Stomach (tissue), 8 donors: ENCODE measurements at regions not wholly inside any gene's neighbourhood (a gene's known extent, or its start where the extent isn't known, plus 50 kb on each side); places are given as distances from the start of the nearest gene placed in this dataset.

ENCODE experiments used
- DNase-seq, 2 donors: peaks; one replicate each; pipeline versions ENCODE4 v3.0.0 to v3.0.0-alpha.2; 2013 to 2019
- H3K27ac ChIP-seq, 5 donors: fragments of 200-600 bp in 4 of 5; sonication (generic) in 4 of 5; one replicate each; pipeline ENCODE4 v1.5.1; 2013 to 2019; ENCODE audit warnings: mild to moderate bottlenecking in 1 of 5, moderate library complexity in 1 of 5
- H3K27me3 ChIP-seq, 3 donors: fragments of 200-600 bp; sonication (generic); one replicate each; pipeline ENCODE4 v1.5.1; 2017 to 2019; ENCODE audit warnings: mixed run types in 1 of 3
- H3K36me3 ChIP-seq, 4 donors: fragments of 200-600 bp; sonication (generic); 1 replicate in 3 of 4; 2 replicates in 1 of 4; pipeline ENCODE4 v1.5.1; 2016 to 2019
- H3K4me1 ChIP-seq, 4 donors: fragments of 200-600 bp; sonication (generic); one replicate each; pipeline ENCODE4 v1.5.1; 2016 to 2019
- H3K4me3 ChIP-seq, 4 donors: fragments of 200-600 bp; sonication (generic) in 3 of 4; one replicate each; pipeline ENCODE4 v1.5.1; 2016 to 2019; ENCODE audit warnings: mild to moderate bottlenecking in 1 of 4
- H3K9me3 ChIP-seq, 4 donors: fragments of 200-600 bp; sonication (generic); one replicate each; pipeline ENCODE4 v1.5.1; 2016 to 2019
- EP300 ChIP-seq: sonication (generic); formaldehyde crosslinking; IDR thresholded peaks from one replicate; pipeline ENCODE4 v1.6.1; 2017; ENCODE audit warnings: antibody characterized with exemption
- POLR2A ChIP-seq, 4 donors: fragments of 450-650 bp; IDR thresholded peaks; one replicate each; pipeline ENCODE4 v1.6.1; 2016; ENCODE audit warnings: antibody characterized with exemption in 4 of 4, control low read depth in 2 of 4, mild to moderate bottlenecking in 1 of 4, moderate library complexity in 1 of 4
- POLR2AphosphoS5 ChIP-seq, 3 donors: sonication (generic); formaldehyde crosslinking; IDR thresholded peaks; one replicate each; pipeline ENCODE4 v1.6.1; 2016; ENCODE audit warnings: antibody characterized with exemption in 3 of 3
- WGBS, 5 donors: extraction: QIAGEN DNeasy Blood & Tissue Kit in 3 of 5; methylation state at CpG; one replicate each; pipeline versions ENCODE4 v1.1.5 to v1.1.7; 2013 to 2018; 5-methylcytosine and 5-hydroxymethylcytosine counted together
- intact Hi-C: fragments of 100-400 bp; cut with DNase I; formaldehyde crosslinking; loops from one replicate; pipeline ENCODE4 v1.15.1; 2023; ENCODE audit warnings: low total_unique reads
- TF ChIP-seq, protein P1 (sequence below), 7 experiments: fragments of 450-650 bp in 4 of 7; fragments of 200-600 bp in 3 of 7; sonication (generic) in 3 of 7; IDR thresholded peaks; one replicate each; pipeline ENCODE4 v1.5.1; 2016 to 2019; ENCODE audit warnings: antibody characterized with exemption in 7 of 7, control low read depth in 2 of 7, mild to moderate bottlenecking in 1 of 7
- donor health status: healthy with polysubstance abuse.
- donor health status: Bipolar disorder and iron deficiency.
- donor health status: healthy.

DNA sequence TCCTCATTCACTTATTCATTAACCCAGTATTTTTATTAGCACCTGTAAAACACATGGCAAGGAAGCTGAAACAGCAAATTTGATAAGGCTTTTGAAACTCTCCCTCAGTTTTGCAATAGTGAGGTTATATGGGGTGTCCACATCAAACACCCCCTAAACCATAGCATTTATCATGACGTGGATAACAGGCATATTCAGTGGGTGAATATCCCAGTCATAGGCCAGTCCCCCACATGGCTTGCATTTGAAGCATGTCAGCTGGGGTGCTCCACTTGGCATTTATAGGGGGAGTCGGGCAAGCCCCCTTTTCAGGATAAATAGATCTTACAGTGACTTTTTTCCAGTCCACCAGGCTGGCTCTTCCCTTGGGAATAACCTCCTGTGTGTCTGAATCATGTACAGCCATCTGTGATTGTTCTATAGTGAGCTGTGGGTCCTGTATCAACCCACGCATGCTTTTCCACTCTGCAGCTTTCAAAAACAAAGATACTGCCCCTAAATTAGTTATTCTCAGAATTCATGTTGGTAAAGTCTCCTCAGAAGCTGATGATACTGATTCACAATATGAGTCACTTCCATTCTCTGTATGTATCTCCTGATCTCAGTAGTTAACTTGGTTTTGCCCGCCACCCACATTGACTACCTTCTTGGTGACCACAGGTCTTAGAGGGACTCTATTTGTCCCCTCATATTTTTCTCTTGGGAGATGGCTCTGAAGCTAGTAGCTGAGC lies 84.4 kb upstream of the SPIN1 start:
- no peak for TF ChIP-seq EP300
- TF ChIP-seq POLR2A (IDR thresholded peaks at IDR 0.05) = no peak
- TF ChIP-seq, protein P1, sequence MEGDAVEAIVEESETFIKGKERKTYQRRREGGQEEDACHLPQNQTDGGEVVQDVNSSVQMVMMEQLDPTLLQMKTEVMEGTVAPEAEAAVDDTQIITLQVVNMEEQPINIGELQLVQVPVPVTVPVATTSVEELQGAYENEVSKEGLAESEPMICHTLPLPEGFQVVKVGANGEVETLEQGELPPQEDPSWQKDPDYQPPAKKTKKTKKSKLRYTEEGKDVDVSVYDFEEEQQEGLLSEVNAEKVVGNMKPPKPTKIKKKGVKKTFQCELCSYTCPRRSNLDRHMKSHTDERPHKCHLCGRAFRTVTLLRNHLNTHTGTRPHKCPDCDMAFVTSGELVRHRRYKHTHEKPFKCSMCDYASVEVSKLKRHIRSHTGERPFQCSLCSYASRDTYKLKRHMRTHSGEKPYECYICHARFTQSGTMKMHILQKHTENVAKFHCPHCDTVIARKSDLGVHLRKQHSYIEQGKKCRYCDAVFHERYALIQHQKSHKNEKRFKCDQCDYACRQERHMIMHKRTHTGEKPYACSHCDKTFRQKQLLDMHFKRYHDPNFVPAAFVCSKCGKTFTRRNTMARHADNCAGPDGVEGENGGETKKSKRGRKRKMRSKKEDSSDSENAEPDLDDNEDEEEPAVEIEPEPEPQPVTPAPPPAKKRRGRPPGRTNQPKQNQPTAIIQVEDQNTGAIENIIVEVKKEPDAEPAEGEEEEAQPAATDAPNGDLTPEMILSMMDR (IDR thresholded peaks at IDR 0.05) = no peak
- TF ChIP-seq POLR2AphosphoS5 (IDR thresholded peaks at IDR 0.05) = no peak
- H3K4me1 ChIP-seq = no peaks in the 10 kb centered on the region
- H3K27me3 ChIP-seq = no peaks in the 10 kb centered on the region
- H3K27ac ChIP-seq = no peak overlapping the region
- no peak for DNase-seq
- intact Hi-C loops = no loop called here
- H3K9me3 ChIP-seq = no peaks in the 10 kb centered on the region
- H3K36me3 ChIP-seq = no peaks in the 10 kb centered on the region
- 58 to 78% (median 73%) methylated on average over 4 of the region's 4 CpGs for WGBS, 5 donors
- H3K4me3 ChIP-seq = no peak overlapping the region

DNA sequence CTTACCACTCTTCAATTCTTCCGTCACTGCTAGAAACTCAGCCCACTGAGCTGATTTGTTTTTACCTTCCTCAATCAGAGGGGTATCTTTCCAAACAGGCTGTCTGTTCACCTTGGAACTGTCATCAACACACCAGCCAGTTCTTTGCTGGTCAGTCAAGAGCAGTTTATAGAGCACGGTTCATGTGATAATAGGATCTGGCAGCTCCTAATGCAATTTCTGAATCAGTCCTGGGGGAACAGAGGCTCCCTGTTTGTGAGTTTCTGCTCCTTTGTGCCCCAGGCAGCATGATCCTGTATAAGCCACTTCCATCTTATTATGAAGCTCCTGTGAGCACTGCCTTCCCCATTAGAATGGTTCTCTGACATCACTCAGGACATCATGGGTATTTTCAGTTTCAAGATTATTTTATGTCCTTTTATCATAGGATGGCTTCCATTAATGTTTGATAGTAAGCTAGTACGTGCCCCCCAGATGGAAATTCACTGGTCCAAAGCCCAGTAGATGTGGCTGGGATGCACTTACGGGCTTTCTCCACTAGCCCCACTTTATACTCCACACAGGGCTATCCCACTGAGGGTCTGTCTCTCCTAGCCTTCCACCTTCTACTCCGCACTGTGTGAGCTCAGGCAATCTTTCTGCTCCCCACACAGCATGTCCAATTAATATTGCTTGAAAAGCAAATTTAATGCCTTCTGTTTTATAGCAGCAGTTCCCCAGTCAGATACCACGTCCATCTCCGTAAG lies 85.5 kb upstream of the SPIN1 start:
- intact Hi-C loops = no loop called here
- Histone ChIP-seq H3K4me3 (no peak overlapping the region), H3K27ac (no peak overlapping the region), H3K36me3 (no peaks in the 10 kb centered on the region), H3K27me3 (no peaks in the 10 kb centered on the region), H3K9me3 (no peaks in the 10 kb centered on the region), H3K4me1 (no peaks in the 10 kb centered on the region)
- 83 to 86% (median 85%) methylated on average over 7 of the region's 7 CpGs for WGBS, 5 donors
- TF ChIP-seq POLR2A (IDR thresholded peaks at IDR 0.05) (no peak), EP300 (no peak), POLR2AphosphoS5 (IDR thresholded peaks at IDR 0.05) (no peak)
- TF ChIP-seq, protein P1 (IDR thresholded peaks at IDR 0.05) = no peak
- DNase-seq = no peak

DNA sequence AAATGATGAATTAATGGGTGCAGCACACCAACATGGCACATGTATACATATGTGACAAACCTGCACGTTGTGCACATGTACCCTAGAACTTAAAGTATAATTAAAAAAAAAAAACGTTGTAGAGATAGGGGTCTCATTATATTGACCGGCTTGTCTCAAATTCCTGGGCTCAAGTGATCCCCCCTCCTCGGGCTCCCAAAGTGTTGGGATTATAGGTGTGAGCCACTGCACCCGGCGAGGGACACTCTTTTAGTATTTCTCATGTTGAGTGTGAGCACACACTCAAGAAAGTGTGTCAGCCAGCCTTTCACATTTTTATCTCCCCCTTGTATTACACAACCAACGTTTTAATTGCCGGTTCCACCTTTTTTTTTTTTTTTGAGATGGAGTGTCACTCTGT lies 87.7 kb upstream of the SPIN1 start:
- Histone ChIP-seq H3K4me1 (no peaks in the 10 kb centered on the region), H3K36me3 (no peaks in the 10 kb centered on the region), H3K4me3 (no peak overlapping the region), H3K9me3 (no peaks in the 10 kb centered on the region), H3K27ac (no peak overlapping the region), H3K27me3 (no peaks in the 10 kb centered on the region)
- 85 to 91% (median 86%) methylated on average over 8 of the region's 8 CpGs for WGBS, 5 donors
- no peak for DNase-seq
- TF ChIP-seq EP300 (no peak), POLR2A (IDR thresholded peaks at IDR 0.05) (no peak), POLR2AphosphoS5 (IDR thresholded peaks at IDR 0.05) (no peak)
- TF ChIP-seq, protein P1 (IDR thresholded peaks at IDR 0.05) = no peak
- intact Hi-C loops = no loop called here

DNA sequence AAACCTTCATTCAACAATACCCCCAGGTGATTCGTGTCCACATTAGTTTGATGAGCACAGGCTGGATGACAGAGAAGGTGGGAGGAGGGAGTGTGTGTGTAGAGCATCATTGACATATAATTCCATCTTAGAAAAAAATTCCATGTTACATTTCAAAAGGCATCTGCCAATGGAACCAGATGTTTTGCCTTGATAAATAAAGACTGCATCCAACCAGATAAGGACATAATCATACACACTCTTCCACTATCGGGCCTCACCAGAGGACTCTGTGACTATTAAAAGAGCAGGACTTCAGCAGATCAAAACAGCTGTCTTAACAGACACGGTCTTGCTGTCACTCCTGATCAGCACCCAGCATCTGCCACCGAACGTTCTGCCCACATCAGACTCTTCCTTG lies 96.4 kb upstream of the SPIN1 start:
- Histone ChIP-seq H3K4me3 (no peak overlapping the region), H3K9me3 (no peaks in the 10 kb centered on the region), H3K27ac (no peak overlapping the region), H3K36me3 (no peaks in the 10 kb centered on the region), H3K4me1 (no peaks in the 10 kb centered on the region), H3K27me3 (no peaks in the 10 kb centered on the region)
- TF ChIP-seq, protein P1 (IDR thresholded peaks at IDR 0.05) = no peak
- TF ChIP-seq POLR2A (IDR thresholded peaks at IDR 0.05) = no peak
- TF ChIP-seq POLR2AphosphoS5 (IDR thresholded peaks at IDR 0.05) = no peak
- no peak for TF ChIP-seq EP300
- 71 to 78% (median 76%) methylated on average over 5 of the region's 5 CpGs for WGBS, 5 donors
- no peak for DNase-seq
- intact Hi-C loops = no loop called here
